GM21576 (cell line): ENCODE measurements at regions not wholly inside any gene's neighbourhood (a gene's known extent, or its start where the extent isn't known, plus 50 kb on each side); places are given as distances from the start of the nearest gene placed in this dataset.
"Not testable (repeated sequence)": the region's sequence is repeated elsewhere in the genome, so short reads cannot be mapped to it uniquely, and the experiment has no call there.

Source experiments
- ATAC-seq: cut with Tn5 transposase; IDR thresholded peaks from one replicate; pipeline ENCODE4 v1.9.1; 2021; ENCODE audit warnings: mild to moderate bottlenecking, moderate library complexity; ENCODE audit not compliant: unreplicated experiment

GRCh38 chr1:221602830-221603229, 139.1 kb downstream of the DUSP10 start:
- ATAC-seq = no peak

DNA sequence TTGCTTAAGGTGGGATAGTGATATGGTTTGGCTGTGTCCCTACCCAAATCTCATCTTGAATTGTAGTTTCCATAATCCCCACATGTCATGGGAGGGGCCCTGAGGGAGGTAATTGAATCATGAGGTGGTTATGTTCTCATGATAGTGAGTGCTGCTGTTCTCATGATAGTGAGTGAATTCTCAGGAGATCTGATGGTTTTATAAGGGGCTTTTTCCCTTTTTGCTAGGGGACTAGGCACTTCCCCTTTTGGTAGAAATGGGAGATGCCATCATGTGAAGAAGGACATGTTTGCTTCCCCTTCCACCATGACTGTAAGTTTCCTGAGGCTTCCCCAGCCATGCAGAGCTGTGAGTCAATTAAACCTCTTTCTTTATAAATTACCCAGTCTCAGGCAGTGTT, 137.5 kb downstream of the DUSP10 start:
- not testable (repeated sequence) for ATAC-seq

DNA sequence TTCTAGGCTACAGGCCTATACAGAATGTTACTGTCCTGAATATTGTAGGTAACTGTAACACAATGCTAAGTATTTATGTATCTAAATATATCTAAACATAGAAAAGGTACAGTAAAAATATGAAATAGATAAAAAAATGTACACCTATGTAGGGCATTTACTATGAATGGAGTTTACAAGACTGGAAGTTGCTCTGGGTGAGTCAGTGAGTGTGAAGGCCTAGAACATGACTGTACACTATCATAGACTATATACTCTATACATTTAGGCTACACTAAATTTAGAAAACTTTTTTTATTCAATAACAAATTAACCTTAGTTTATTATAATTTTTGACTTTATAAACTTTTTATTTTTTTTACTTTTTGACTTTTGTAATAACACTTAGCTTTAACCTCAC, 136.9 kb downstream of the DUSP10 start:
- ATAC-seq = no peak

GRCh38 chr1:221605569-221605968, 136.3 kb downstream of the DUSP10 start:
- ATAC-seq = no peak

GRCh38 chr1:221606256-221606655, 135.6 kb downstream of the DUSP10 start:
- ATAC-seq = no peak

GRCh38 chr1:221608835-221609320, 133.0 kb downstream of the DUSP10 start:
- ATAC-seq = no peak

- ATAC-seq = no peak
These were observed 130.2 kb downstream of the DUSP10 start for GRCh38 chr1:221611656-221612046.

DNA sequence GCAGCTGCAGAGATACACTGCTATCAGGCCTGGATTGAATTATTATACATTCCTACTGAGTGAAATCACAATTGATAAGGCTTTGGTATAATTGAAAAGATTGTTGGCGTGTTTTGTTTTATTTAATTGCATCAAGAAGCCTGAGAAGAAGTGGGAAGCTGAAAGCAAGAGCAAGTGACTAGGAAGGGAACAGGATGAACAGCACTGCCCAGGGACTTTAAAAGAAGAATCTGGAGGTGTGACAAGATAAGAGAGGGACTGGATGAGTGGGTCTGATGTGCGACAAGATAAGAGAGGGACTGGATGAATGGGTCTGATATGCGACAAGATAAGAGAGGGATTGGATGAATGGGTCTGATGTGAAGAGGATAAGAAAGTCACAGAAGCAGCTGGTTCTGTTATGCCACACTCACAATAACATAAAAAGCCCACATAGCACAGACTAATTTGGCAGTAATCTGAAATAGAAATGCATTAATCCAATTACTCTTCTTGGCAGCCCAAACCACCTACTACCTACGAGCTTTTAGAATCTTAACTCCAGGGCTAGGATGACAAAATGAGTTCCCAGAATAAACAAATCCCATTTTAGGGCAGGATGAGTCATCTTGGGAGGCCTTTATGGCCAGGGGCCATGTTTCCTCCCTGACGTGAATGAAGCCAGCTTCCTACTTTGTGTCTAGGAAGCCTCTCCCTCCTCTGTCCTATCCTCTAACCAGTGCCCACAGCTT, 129.7 kb downstream of the DUSP10 start:
- ATAC-seq = no peak

DNA sequence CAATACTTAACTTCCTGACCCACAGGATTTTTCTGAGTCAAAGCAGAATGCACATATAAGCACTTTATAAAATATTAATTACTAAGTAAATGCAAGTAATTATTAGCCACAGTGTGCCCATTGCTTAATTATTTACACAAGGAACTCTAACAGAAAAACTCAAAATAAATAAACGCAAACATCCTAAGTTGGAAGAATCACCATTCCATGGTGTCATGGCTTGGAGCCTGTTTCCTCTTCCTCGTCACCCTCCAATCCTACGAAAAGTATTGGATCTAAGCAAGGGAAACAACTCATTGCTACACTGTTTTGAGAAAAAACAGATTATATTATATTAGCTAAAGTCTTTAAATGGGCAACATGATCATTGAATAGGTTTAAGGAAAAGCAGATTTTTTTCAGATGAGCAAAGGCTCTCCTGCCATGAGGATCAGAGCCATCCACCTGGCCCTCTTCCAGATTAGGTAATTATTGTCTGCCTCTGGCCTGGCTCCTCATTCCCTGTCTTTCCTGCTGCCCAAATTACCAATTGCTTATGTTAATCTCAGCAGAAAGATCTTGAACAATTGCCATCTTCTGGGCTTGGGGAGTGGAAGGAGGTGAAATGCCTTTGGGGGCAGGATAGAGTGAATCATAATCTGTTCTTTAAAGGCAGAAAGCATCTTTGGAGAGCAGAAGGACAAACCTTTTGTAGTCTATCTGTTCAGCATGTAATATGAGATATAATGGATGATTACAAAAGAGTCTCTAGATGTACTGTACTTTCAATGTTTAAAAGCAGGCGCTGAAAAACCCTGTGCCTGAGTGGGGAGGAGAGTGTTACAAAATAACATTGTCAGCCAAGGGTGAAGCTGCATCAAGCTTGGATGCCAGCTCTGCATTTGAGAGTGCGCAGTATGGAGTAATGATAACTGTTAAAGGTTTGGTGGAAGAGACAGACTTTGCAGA, 121.2 kb downstream of the DUSP10 start:
- ATAC-seq = no peak

GRCh38 chr1:221621683-221622082, 120.2 kb downstream of the DUSP10 start:
- ATAC-seq = no peak

- ATAC-seq = no peak
These were observed 119.5 kb downstream of the DUSP10 start for GRCh38 chr1:221622389-221622788.

GRCh38 chr1:221625026-221625425, 116.9 kb downstream of the DUSP10 start:
- ATAC-seq = no peak

DNA sequence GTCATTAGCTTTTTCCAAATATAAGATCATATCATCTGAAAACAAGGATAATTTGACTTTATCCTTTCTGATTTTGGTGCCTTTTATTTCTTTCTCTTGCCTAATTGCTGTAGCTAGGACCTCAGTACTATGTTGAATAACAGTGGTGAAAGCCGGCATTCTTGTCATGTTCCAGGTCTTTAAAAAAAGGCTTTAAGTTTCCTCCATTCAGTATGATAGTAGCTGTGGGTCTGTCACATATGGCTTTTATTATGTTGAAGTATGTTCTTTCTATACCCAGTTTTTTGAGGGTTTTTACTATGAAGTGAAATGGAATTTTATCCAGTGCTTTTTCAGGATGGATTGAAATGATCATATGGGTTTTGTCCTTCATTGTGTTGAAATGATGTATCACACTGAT, 115.8 kb downstream of the DUSP10 start:
- no peak for ATAC-seq

DNA sequence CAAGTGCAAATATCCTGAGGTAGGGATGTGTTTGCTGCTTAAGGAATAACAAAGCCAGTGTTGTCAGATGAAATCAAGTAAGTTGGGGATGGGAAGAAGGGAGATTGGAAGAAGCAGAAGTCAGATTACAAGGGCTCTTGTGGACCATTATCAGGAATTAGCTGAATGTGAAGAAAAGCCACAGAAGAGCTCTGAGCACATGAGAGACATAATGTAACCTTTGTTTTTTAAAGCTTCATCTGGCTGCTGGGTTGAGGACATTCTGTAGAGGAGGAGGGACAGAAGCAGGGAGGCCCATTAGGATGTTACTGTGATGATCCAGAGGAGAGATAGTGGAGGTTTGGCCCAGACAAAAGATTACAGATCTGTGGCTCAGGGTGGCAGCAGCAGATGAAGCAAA, 111.7 kb downstream of the DUSP10 start:
- ATAC-seq = no peak

- ATAC-seq = no peak
These were observed 110.3 kb downstream of the DUSP10 start for GRCh38 chr1:221631556-221631955.

DNA sequence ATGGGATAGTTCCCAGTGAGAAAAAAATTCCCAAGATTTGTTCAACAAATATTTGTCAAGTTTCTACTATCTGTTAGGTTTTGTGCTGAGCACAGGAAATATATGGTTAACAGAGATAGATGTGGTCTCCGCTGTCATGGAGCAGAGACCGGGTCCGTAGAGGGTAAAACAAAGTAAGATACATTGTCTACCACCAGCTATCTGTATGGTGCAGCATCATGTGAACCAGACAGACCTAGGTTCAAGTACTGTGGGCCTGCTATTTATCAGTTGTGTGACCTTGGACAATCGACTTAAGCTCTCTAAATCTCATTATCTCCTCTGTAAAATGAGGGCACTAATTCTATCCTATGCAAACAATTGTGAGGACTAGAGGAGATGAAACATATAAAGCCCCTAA, 109.8 kb downstream of the DUSP10 start:
- no peak for ATAC-seq

GRCh38 chr1:221633841-221634409, 108.0 kb downstream of the DUSP10 start:
- no peak for ATAC-seq

GRCh38 chr1:221634606-221635005, 107.3 kb downstream of the DUSP10 start:
- ATAC-seq = no peak

GRCh38 chr1:221635305-221635704, 106.6 kb downstream of the DUSP10 start:
- no peak for ATAC-seq

DNA sequence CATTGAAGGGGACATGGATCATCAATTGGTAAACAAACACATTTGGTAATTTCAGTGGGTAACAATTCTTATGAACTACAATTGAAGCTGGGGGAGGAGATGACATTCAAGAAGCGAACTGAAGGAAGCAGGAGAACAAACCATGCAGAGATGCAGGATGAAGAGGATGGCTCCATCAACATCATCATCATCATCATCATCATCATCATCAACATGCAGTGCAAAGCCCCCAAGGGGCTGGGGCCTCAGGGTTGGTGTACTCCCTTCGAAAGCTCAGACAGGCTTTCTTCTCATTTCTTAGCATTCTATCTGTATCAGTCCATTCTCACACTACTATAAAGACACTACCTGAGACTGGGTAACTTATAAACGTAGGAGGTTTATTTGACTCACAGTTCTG, 105.8 kb downstream of the DUSP10 start:
- no peak for ATAC-seq

GRCh38 chr1:221636967-221637366, 104.9 kb downstream of the DUSP10 start:
- ATAC-seq = no peak

DNA sequence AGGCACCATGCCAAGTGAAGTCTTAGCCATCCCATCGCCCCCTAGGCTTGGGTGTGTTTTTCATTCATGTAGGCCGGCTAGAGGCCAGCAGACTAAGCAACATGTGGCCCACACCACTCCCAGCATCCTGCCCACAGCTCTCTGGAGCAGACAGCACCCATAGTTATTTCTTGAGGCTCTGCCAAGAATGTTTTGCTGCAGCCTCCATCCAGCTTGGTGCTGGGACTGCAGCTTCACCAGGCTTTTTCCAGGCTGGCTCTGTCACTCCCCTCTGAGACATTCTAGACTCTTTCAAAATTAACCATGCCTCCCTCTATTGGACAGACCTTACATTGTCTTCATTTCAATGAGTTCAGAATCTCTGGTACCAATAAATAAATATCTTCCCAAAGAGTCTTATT, 104.2 kb downstream of the DUSP10 start:
- no peak for ATAC-seq
